HK-2 (cell line): ENCODE measurements at regions not wholly inside any gene's neighbourhood (a gene's known extent, or its start where the extent isn't known, plus 50 kb on each side); places are given as distances from the start of the nearest gene placed in this dataset.

ENCODE experiments used
- DNase-seq: peaks from one replicate; pipeline ENCODE4 v3.0.0-alpha.2; 2018; ENCODE audit not compliant: unreplicated experiment

DNA sequence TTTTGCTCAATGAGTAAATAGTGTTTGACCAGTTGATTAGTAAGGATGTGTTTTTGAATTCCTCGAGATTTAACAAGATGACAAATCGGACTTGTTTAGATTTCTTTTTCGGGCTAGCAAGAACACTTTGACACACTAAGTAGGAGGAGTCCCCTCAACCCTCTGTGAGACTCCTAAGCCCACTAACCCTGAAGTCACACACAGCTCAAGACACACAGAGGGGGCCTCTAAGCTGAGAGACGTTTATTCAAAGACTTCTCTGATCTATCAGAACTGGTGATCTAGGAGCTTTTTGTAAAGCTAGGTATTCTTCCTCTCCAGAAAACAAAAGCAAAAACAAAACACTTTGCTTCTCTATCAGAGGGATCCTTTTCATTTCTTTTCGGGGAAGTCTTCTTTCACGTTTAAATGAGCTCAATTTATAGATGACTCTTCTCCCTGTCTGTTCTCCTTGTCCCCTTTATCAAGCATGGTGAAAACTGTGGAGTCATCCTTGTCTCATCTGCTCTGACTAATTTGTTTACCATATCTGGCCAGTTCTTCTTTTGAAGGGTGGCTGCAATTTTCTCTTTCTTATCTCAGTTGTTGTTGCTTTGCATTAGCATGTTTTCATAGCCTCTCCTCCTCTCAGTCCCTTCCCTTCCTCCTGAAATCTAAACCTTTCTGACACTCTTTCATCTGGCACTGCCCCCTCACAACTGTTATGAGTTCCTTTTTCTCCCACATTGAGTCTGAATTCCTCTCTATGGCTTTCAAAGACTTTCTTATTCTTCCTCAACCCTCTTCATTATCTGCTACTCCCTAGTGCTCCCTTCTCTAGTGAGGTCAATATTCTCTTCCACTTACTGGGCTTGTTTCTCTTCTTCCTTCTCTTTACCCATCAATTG lies 68.5 kb upstream of the RAI14 start:
- DNase-seq, result no peak

DNA sequence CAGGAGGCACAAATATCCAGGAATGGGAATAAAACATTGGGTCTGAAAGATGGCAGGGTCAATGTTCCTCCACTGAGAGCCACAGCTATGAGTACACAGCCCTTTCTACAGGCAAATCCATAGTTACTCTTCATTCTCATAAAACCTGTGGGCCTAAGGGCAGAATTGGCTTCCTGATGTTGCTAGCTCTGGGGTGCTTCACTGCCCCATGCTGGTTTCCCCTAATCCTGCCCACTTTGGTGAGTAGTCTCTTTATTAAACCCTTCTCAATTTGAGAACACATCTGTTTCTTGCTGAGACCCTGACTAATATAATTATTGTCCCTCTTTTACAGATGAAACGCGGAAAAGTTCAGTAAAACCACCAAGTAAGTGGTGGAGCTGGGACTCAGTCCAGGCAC lies 66.3 kb upstream of the RAI14 start:
- DNase-seq, result no peak

DNA sequence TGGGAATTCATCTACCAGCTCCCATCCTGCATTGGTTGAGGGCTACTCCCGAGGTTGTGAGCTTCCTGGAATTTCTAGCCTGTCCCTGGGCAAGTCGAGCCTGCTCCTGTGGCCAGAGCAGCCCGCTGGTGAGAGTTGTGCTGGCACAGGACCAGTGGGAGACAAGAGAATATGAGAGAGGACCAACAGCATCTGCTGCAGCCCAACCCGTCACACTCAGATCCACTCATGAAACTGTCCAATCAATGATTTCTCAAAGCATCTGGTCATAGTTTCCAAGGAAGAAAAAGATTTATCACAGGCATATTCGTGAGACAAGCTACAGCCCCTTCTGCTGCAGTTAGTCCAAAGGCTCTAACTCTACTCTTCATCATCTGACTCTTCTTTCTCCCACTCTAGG lies 64.4 kb upstream of the RAI14 start:
- DNase-seq, result no peak

DNA sequence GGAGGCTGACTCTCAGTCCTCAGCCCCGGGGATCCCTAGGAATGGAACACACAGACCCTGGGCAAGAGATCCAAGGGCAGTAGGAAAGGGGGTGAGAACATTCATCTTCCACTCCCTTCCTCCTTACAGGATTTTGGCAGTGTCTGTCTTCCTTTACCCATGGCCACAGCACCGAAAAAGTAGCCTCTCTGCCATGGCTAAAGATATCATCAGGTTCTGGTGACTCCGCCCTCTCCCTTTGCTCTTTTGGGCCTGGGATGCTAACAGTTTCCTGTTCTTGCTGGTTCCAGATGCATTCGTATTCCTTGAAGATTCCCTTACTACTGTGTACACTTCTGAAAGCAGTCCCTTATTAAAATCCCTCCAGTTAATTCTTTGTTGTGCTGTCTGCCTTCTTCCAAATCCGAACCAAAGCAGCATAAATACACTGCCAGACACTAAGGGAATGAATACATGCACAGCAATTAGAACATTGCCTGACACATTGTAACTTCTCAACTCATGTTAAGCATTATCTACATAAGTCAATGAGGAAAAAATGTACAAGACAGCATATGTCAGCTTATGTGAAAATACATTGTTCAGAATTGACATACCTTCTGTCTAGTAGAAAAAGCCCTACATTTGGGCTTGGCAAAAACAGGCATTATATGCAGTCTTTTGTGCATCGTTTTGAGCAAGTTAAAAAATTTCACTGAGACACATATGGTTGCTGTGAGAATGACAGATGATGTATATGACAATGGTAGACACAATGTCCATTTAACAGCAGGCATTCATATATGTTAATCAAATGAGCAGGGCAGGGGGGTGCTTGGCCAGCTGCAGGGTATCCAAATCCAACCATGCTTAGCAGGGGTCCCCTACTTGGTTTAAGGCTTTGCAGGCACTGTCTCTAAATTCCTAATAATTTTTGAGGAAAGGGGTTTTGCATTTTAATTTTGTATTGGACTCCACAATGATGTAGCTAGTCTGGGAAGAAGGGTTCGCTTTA lies 58.8 kb upstream of the RAI14 start:
- no peak for DNase-seq

- no peak for DNase-seq
Measured at GRCh38 chr5:34598177-34598794, 57.8 kb upstream of the RAI14 start.

- DNase-seq, result no peak
Measured at GRCh38 chr5:34599471-34600117, 56.5 kb upstream of the RAI14 start.

DNA sequence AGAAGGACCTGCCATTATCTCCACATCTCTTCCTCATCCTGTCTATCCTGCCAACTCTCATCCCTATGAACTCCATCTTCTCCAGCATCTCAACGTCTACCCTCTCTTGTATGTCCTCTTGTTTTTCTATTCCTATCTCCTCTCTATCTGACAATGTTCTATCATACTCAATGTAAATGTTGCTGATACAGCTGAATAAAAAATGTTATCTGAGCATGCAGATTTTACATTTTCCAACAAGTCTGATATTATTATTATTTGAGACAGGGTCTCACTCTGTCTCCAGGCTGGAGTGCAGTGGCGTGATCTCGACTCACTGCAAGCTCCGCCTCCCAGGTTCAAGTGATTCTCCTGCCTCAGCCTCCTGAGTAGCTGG lies 56.0 kb upstream of the RAI14 start:
- DNase-seq, result no peak

DNA sequence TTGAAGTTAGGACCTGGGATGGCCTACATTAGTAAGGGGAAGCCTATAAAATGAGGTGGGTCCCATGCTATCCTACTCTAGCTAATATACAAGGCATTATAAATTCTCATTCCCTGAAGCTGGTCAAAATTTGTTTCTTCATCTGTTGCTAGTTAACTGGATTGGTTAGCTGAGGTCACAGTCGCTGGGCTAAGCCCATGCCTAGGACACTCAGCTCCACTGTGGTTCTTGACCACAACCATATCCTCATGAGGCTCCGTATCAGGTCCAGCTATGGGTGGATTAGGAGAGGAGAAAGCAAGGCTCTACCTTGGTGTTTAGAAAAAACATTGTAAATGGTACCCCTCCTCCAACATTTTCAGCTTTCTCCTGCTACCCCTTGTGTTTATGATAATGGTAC lies 52.8 kb upstream of the RAI14 start:
- DNase-seq, result no peak

DNA sequence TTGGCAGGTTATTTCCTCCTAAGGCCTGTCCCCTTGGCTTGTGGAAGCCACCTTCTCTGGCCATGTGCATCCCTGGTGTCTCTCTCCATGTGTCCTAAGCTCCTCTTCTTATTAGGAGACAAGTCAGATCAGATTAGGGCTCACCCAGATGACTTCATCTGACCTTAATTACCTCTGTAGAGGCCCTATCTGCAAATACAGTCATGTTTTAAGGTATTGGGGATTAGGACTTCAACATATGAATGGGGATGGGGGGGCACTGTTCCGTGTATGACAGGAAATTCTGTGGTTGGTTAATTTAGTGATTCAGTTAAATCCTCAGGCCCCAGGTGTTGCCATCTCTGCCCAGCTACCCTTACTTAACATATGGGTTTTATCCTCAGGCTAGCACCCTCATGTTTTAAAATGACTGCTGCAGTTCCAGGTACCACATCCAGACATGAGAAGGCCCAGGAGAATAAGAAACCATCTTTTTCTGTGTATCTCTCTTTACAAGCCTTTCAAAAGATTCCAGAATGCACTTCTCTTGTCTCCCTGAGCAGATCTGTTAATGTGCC lies 51.9 kb upstream of the RAI14 start:
- no peak for DNase-seq

DNA sequence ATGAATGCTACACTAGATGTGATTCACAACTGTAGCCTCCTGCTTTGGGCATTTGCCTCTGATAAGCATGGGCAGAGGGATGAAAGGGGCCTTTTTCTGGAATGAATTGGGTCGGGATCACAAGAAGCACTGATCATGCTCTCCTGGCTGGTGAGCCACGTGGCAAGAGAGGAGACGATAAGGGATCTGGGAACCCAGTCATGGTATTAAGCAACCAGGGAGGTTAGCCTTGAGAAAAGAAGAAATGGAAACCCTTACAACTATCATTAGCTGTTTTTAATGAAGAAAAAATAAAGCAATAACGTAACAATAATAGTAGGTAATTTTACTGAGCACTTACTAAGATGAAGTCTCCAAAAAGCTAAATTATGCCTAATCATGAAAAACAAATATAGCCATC lies 50.0 kb upstream of the RAI14 start:
- DNase-seq, result no peak
